ENCODE measurements at regions not wholly inside any gene's neighbourhood (a gene's known extent, or its start where the extent isn't known, plus 50 kb on each side); places are given as distances from the start of the nearest gene placed in this dataset.

DNA sequence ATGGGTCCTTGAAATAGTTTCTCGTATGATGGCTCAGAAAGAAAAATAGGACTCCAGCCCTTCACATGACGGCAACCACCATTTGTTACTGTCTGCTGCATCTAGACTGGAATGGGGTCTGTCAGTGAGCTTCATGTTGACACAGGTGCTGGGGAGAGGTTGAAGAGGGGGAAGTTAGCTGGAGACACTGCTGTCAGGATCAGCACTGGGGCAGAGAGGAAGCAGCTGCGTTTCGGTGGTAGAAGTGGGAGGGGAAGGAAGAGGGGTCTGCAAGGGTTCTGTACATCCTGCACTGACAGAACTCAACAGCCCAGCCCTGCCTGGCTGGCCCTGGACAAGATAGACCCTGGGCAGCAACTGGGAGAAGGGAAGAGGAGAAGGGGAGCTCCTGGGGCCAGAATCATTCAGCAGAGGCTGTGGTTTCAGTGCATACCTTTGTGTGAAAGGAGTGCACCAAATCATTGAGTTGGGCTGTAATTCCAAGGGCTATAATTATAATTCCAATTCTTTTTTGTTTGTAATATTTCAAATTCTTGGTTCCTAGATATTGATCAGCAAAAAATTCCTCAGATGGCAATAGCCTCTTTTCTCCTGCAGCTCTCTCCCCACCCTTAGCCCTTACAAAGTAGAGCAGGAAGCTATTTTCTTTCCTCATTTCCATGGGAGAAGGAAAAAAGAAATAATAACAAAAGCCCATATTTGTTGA, 119.4 kb upstream of the C1GALT1C1 start:
- H3K4me3 ChIP-seq (ENCODE audit: control insufficient read depth, low read depth, low read length), result no peak overlapping the region
- TF ChIP-seq CTCF (conservative IDR thresholded peaks at IDR 0.05; ENCODE audit: control insufficient read depth, insufficient read depth, low read depth, low read length), result no peak
- no peak for DNase-seq (ENCODE audit: low read depth)

GRCh38 chrX:120746153-120746552, 116.3 kb upstream of the C1GALT1C1 start:
- TF ChIP-seq CTCF (conservative IDR thresholded peaks at IDR 0.05; ENCODE audit: control insufficient read depth, insufficient read depth, low read depth, low read length), result no peak
- no peak overlapping the region for H3K4me3 ChIP-seq (ENCODE audit: control insufficient read depth, low read depth, low read length)
- DNase-seq (ENCODE audit: low read depth), result no peak

DNA sequence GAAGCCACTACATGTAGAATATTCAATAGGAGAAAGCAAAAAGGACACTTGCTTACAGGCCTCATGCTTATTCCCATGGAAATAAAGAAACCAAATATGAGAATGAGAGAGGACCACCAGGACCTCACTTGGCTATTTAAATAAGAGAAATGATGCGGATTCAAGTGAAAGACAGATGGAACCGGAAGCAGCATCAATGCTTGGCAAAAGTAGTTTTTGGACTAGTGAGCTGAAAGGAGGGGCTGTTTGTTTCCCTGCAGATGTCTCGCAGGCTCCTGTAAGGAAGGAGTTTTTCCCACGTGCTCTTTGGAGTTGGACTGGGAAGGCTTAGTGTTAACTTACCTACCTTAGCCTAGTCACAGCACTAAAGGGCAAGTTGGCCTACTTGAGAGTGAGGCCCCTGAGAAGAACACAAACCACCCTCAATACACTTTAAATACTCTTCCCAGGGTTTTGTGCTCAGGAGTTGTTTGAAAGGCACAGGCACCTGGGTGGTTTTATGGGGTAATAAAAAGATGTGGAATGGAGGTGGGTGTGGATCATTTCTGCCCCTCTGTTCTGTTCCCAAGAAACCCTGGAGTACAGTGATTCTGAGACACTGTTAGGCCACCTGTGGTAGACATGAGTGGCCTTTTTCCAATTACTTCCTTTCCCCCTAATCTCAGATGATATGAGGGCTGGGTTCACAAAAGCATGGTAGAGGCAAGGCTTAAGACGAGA, 113.3 kb upstream of the C1GALT1C1 start:
- no peak for TF ChIP-seq CTCF (conservative IDR thresholded peaks at IDR 0.05; ENCODE audit: control insufficient read depth, insufficient read depth, low read depth, low read length)
- no peak overlapping the region for H3K4me3 ChIP-seq (ENCODE audit: control insufficient read depth, low read depth, low read length)
- DNase-seq (ENCODE audit: low read depth), result no peak

- DNase-seq (ENCODE audit: low read depth), result no peak
- TF ChIP-seq CTCF (conservative IDR thresholded peaks at IDR 0.05; ENCODE audit: control insufficient read depth, insufficient read depth, low read depth, low read length), result no peak
- H3K4me3 ChIP-seq (ENCODE audit: control insufficient read depth, low read depth, low read length), result no peak overlapping the region
Observed at GRCh38 chrX:120741452-120741851, 111.6 kb upstream of the C1GALT1C1 start.

DNA sequence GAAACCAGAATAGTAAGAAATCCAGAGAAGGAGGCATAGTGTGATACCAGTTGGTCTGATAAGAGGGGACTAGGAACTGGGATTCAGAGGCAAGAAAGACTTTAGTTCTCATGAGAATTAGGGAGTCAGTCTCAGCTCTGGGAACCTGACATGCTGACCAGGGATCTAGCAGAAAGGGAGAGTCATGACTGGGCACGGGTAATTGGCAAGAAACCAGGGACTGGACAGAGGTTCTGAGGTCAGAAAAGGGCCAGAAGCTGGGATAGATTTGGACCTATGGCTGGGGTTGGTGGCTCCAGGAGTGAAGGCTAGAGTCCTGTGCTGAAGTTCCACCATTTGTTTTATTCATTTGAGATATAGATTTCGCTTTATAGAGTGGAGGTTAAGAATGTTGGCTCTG, 110.2 kb upstream of the C1GALT1C1 start:
- DNase-seq (ENCODE audit: low read depth), result peak; percentile 43
- TF ChIP-seq CTCF (conservative IDR thresholded peaks at IDR 0.05; ENCODE audit: control insufficient read depth, insufficient read depth, low read depth, low read length), result no peak
- H3K4me3 ChIP-seq (ENCODE audit: control insufficient read depth, low read depth, low read length), result no peak overlapping the region

DNA sequence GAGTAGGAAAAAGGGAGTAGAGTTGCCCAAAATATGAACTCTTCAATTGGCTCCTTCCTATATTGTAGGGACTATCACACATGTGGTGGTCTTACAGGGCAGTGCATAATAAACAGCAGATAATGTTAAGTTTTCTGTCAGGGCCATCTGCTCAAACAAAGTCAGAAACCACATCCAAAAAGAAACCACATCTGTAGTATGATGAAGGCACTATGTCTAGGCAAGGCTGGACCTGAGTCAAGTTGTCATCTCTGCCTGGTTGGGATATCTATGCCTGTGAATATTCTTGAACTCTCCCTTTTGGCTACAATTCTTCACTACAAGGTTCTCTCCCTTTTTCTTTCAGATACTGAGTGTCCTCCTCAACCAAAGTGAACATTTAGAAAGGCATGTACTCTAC, 109.4 kb upstream of the C1GALT1C1 start:
- DNase-seq (ENCODE audit: low read depth), result no peak
- H3K4me3 ChIP-seq (ENCODE audit: control insufficient read depth, low read depth, low read length), result no peak overlapping the region
- no peak for TF ChIP-seq CTCF (conservative IDR thresholded peaks at IDR 0.05; ENCODE audit: control insufficient read depth, insufficient read depth, low read depth, low read length)

All from fibroblast of mammary gland (primary cell).